IMR-90 (cell line): ENCODE measurements at regions not wholly inside any gene's neighbourhood (a gene's known extent, or its start where the extent isn't known, plus 50 kb on each side); places are given as distances from the start of the nearest gene placed in this dataset.
A peak's percentile ranks its signal among the peaks of the same experiment; 100 is the strongest.

Source experiments
- ATAC-seq: fragments of 200-7000 bp; cut with Tn5 transposase; 2 replicates; pipeline ENCODE4 v1.9.1; 2020; ENCODE audit warnings: low read depth, mild to moderate bottlenecking, moderate library complexity
- BruUV-seq: library from RNA; stranded (reverse); fragments of 400-500 nt; replicated peaks from 2 replicates; lab custom pipeline; 2021; lab: Mats Ljungman, UMichigan
- CTCF ChIA-PET: fragments of 300-600 bp; formaldehyde crosslinking; extraction: SDS; loops from one replicate; lab custom pipeline; 2021; ENCODE audit warnings: antibody characterized with exemption; lab: Yijun Ruan, JAX
- POLR2A ChIA-PET: fragments of 300-600 bp; sonication (Branson Sonifier 250); formaldehyde crosslinking; loops from one replicate; lab custom pipeline; 2022; ENCODE audit warnings: antibody characterized with exemption; ENCODE audit not compliant: unreplicated experiment; lab: Charles Lee
- DNase-seq: peaks from one replicate; pipeline ENCODE4 v3.0.0; 2013
- H2AFZ ChIP-seq: replicated peaks from 2 replicates; pipeline ENCODE3; 2013; ENCODE audit warnings: low read length, mild to moderate bottlenecking; ENCODE audit not compliant: poor library complexity
- H2AK5ac ChIP-seq: 2 replicates; pipeline ENCODE4 v1.6.1; 2013; ENCODE audit warnings: low read depth, low read length, inconsistent platforms
- H2AK9ac ChIP-seq: replicated peaks from 2 replicates; pipeline ENCODE3; 2013; ENCODE audit warnings: mild to moderate bottlenecking, low read depth, low read length, moderate library complexity; ENCODE audit not compliant: poor library complexity
- H2BK120ac ChIP-seq: 2 replicates; pipeline ENCODE4 v1.6.1; 2013; ENCODE audit warnings: low read depth, low read length, inconsistent platforms
- H2BK15ac ChIP-seq: 3 replicates; pipeline ENCODE4 v1.6.1; 2013; ENCODE audit warnings: low read depth, low read length, inconsistent platforms
- H2BK20ac ChIP-seq: 2 replicates; pipeline ENCODE4 v1.6.1; 2013; ENCODE audit warnings: low read depth, mild to moderate bottlenecking, inconsistent platforms, low read length, moderate library complexity
- H2BK5ac ChIP-seq: 2 replicates; pipeline ENCODE4 v1.6.1; 2013; ENCODE audit warnings: mild to moderate bottlenecking, low read depth, low read length, inconsistent platforms; ENCODE audit not compliant: poor library complexity, severe bottlenecking
- H3K14ac ChIP-seq: replicated peaks from 2 replicates; pipeline ENCODE4 v1.6.1; 2013; ENCODE audit warnings: low read depth, low read length, inconsistent platforms
- H3K18ac ChIP-seq: 2 replicates; pipeline ENCODE4 v1.6.1; 2013; ENCODE audit warnings: low read depth, low read length, control low read depth
- H3K23ac ChIP-seq: 2 replicates; pipeline ENCODE4 v1.6.1; 2013; ENCODE audit warnings: low read depth, low read length, inconsistent platforms
- H3K27ac ChIP-seq: 2 replicates; pipeline ENCODE4 v1.5.1; 2013; ENCODE audit warnings: mild to moderate bottlenecking, control low read depth, low read length; ENCODE audit not compliant: insufficient read depth
- H3K27me3 ChIP-seq: 2 replicates; pipeline ENCODE4 v1.6.1; 2013; ENCODE audit warnings: low read length; ENCODE audit not compliant: control insufficient read depth, insufficient read depth
- H3K36me3 ChIP-seq: 2 replicates; pipeline ENCODE4 v1.6.1; 2013; ENCODE audit warnings: low read length, mixed read lengths; ENCODE audit not compliant: control insufficient read depth, insufficient read depth
- H3K4ac ChIP-seq: 2 replicates; pipeline ENCODE4 v1.6.1; 2013; ENCODE audit warnings: low read depth, low read length, inconsistent platforms
- H3K4me1 ChIP-seq: 2 replicates; pipeline ENCODE4 v1.6.1; 2013; ENCODE audit warnings: low read length, mixed read lengths; ENCODE audit not compliant: control insufficient read depth, insufficient read depth
- H3K4me2 ChIP-seq: 2 replicates; pipeline ENCODE4 v1.6.1; 2013; ENCODE audit warnings: low read depth, mild to moderate bottlenecking, control low read depth, low read length, moderate library complexity
- H3K4me3 ChIP-seq: 2 replicates; pipeline ENCODE4 v1.5.1; 2013; ENCODE audit warnings: low read depth, mild to moderate bottlenecking, control low read depth, low read length, moderate library complexity; ENCODE audit not compliant: insufficient read depth
- H3K56ac ChIP-seq: 2 replicates; pipeline ENCODE4 v1.6.1; 2013; ENCODE audit warnings: low read length, inconsistent platforms; ENCODE audit not compliant: insufficient read depth; ENCODE audit errors: extremely low read depth
- H3K79me1 ChIP-seq, 2 experiments: 2 replicates each; pipeline ENCODE4 v1.6.1; 2013; ENCODE audit warnings: low read length in 2 of 2, inconsistent platforms in 1 of 2, low read depth in 1 of 2
- H3K9ac ChIP-seq: 2 replicates; pipeline ENCODE4 v1.6.1; 2013; ENCODE audit warnings: low read depth, low read length, control low read depth
- H3K9me1 ChIP-seq: 2 replicates; pipeline ENCODE4 v1.6.1; 2013; ENCODE audit warnings: low read length, inconsistent platforms; ENCODE audit not compliant: insufficient read depth
- H3K9me3 ChIP-seq: 2 replicates; pipeline ENCODE4 v1.6.1; 2013; ENCODE audit warnings: low read length; ENCODE audit not compliant: control insufficient read depth, insufficient read depth
- H4K20me1 ChIP-seq: 2 replicates; pipeline ENCODE4 v1.6.1; 2013; ENCODE audit warnings: low read length, inconsistent platforms; ENCODE audit not compliant: insufficient read depth
- H4K5ac ChIP-seq: 2 replicates; pipeline ENCODE4 v1.6.1; 2013; ENCODE audit warnings: mild to moderate bottlenecking, low read depth, low read length, control low read depth
- H4K8ac ChIP-seq, 2 experiments: 2 replicates each; pipeline ENCODE4 v1.6.1; 2013; ENCODE audit warnings: low read depth in 2 of 2, low read length in 2 of 2, control low read depth in 1 of 2, inconsistent platforms in 1 of 2
- H4K91ac ChIP-seq: 2 replicates; pipeline ENCODE4 v1.6.1; 2013; ENCODE audit warnings: low read depth, low read length, inconsistent platforms; ENCODE audit not compliant: insufficient read depth
- CEBPB ChIP-seq: IDR thresholded peaks from 2 replicates; pipeline ENCODE4 v1.6.1; 2012; ENCODE audit warnings: low read depth, low read length, improper control_type of control experiment
- RFX5 ChIP-seq: IDR thresholded peaks from 2 replicates; pipeline ENCODE4 v1.8.0; 2012; ENCODE audit warnings: low read depth, mild to moderate bottlenecking, low read length, moderate library complexity
- WGBS, 2 experiments: methylation state at CpG; one replicate each; pipeline versions ENCODE4 v1.1.5 to v1.1.7; 2013; ENCODE audit warnings: missing lambda C conversion rate in 2 of 2; ENCODE audit not compliant: insufficient read length in 1 of 2; ENCODE audit errors: extremely low coverage in 2 of 2; 5-methylcytosine and 5-hydroxymethylcytosine counted together
- dilution Hi-C: fragments of 300-500 bp; cut with HindIII; formaldehyde crosslinking; loops from one replicate; pipeline ENCODE4 v1.14.3; 2018; ENCODE audit warnings: low sequenced_read_pairs; ENCODE audit not compliant: unreplicated experiment
- in situ Hi-C: fragments of 300-500 bp; cut with MboI; formaldehyde crosslinking; loops from 3 replicates; pipeline ENCODE4 v1.14.3; 2019; ENCODE audit warnings: low sequenced_read_pairs, inconsistent platforms, mixed read lengths
- intact Hi-C: fragments of 100-400 bp; cut with micrococcal nuclease; formaldehyde crosslinking; loops from 2 replicates; pipeline ENCODE4 v1.10.0; 2022

GRCh38 chr4:4782969-4783368, 76.5 kb upstream of the MSX1 start:
- Histone ChIP-seq H3K9me1 (no peaks in the 10 kb centered on the region), H3K9me3 (no peaks in the 10 kb centered on the region), H3K23ac (no peak overlapping the region), H3K4me3 (no peak overlapping the region), H2AK5ac (no peak overlapping the region; the same call in 1 of the 2 replicates), H4K5ac (no peak overlapping the region), H2BK120ac (no peak overlapping the region), H3K56ac (no peak overlapping the region), H2AK9ac (no peak overlapping the region), H3K4ac (no peak overlapping the region), H4K91ac (no peak overlapping the region), H3K18ac (no peak overlapping the region), H3K79me1 (no peaks in the 10 kb centered on the region), H2BK20ac (no peak overlapping the region), H4K8ac (no peak overlapping the region), H3K4me1 (peaks cover 3% of the 10 kb centered on the region; the same call in 1 of the 2 replicates), H2AFZ (no peak overlapping the region), H3K14ac (no peak overlapping the region), H2BK15ac (no peak overlapping the region), H3K36me3 (no peaks in the 10 kb centered on the region), H2BK5ac (no peak overlapping the region), H3K4me2 (no peak overlapping the region), H3K9ac (no peak overlapping the region), H4K20me1 (no peaks in the 10 kb centered on the region), H3K27ac (no peak overlapping the region), H3K27me3 (no peaks in the 10 kb centered on the region; the same call in none of the 2 replicates)
- WGBS, 2 experiments = no CpG with 5 or more reads among the region's 8 CpGs
- DNase-seq = peak; percentile 53
- TF ChIP-seq CEBPB (peak; percentile 52; the same call in 1 of the 2 replicates), RFX5 (no peak)
- ChIA-PET POLR2A (no interaction called here), CTCF (no interaction called here)
- no peak for ATAC-seq
- dilution Hi-C loops (no loop called here), in situ Hi-C loops (no loop called here), intact Hi-C loops (loop anchor here (2.0 kb wide), 1 partner anchor 46 kb away; no protein-coding TSS in a partner anchor)
- no TSS peak for BruUV-seq
